ENCODE measurements at regions not wholly inside any gene's neighbourhood (a gene's known extent, or its start where the extent isn't known, plus 50 kb on each side); places are given as distances from the start of the nearest gene placed in this dataset.
A peak's percentile ranks its signal among the peaks of the same experiment; 100 is the strongest.

DNA sequence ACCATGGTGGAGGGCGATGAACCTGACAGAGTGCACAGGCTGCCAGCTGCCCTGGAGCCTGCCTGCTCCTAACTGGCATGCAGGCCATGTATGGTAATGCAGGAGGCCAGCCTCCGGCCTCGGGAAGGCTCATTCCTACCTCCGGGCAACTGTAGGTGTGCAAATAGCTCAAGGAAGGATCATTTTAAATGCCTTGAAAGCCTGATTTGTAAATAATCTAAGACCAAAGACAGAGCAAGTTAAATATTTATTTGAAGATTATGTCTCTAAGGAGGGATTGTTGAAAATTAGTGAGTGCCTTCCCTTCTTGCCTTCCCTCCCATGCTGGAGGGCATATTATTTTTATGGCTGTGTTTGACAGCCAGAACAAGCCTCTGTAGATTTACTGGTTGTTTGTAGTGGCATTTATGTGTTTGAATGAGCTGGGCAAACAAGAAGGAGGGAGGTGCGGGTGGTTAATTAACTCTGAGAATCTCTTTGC is 285.7 kb upstream of the TUT7 start:
- no peak for TF ChIP-seq CTCF (IDR thresholded peaks at IDR 0.05; ENCODE audit: low read depth, low read length, missing control alignments)
- no peak overlapping the region for H3K4me3 ChIP-seq (replicated peaks; ENCODE audit: low read depth, low read length)
- no peak for DNase-seq (ENCODE audit: extremely low read depth, low read depth)

DNA sequence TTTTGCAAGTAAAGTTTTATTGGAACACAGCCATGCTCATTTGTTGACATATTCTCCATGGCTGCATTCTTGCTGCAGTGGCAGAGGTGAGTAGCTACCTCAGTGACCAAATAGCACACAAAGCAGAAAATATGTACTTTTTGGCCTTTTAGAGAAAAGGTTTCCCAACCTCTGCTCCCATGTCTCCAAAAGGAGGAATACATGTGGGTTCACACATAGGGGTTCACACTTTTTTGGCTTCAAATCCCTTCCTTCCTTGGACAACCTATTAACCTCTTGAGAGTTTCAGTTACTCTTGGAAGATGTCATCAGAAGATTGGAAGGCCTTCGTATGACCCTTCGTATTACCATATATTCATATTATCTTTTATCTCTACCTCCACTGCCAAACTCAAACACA is 285.1 kb upstream of the TUT7 start:
- H3K4me3 ChIP-seq (replicated peaks; ENCODE audit: low read depth, low read length): no peak overlapping the region
- DNase-seq (ENCODE audit: extremely low read depth, low read depth): no peak
- TF ChIP-seq CTCF (IDR thresholded peaks at IDR 0.05; ENCODE audit: low read depth, low read length, missing control alignments): no peak

GRCh38 chr9:86638109-86638508 is 283.9 kb upstream of the TUT7 start:
- H3K4me3 ChIP-seq (replicated peaks; ENCODE audit: low read depth, low read length): no peak overlapping the region
- DNase-seq (ENCODE audit: extremely low read depth, low read depth): no peak
- no peak for TF ChIP-seq CTCF (IDR thresholded peaks at IDR 0.05; ENCODE audit: low read depth, low read length, missing control alignments)

GRCh38 chr9:86637515-86637914 is 283.3 kb upstream of the TUT7 start:
- H3K4me3 ChIP-seq (replicated peaks; ENCODE audit: low read depth, low read length): no peak overlapping the region
- peak; percentile 82 for TF ChIP-seq CTCF (IDR thresholded peaks at IDR 0.05; ENCODE audit: low read depth, low read length, missing control alignments)
- DNase-seq (ENCODE audit: extremely low read depth, low read depth): peak; percentile 12

- TF ChIP-seq CTCF (IDR thresholded peaks at IDR 0.05; ENCODE audit: low read depth, low read length, missing control alignments): no peak
- H3K4me3 ChIP-seq (replicated peaks; ENCODE audit: low read depth, low read length): no peak overlapping the region
- DNase-seq (ENCODE audit: extremely low read depth, low read depth): no peak
Measured at GRCh38 chr9:86636519-86636918, 282.3 kb upstream of the TUT7 start.

DNA sequence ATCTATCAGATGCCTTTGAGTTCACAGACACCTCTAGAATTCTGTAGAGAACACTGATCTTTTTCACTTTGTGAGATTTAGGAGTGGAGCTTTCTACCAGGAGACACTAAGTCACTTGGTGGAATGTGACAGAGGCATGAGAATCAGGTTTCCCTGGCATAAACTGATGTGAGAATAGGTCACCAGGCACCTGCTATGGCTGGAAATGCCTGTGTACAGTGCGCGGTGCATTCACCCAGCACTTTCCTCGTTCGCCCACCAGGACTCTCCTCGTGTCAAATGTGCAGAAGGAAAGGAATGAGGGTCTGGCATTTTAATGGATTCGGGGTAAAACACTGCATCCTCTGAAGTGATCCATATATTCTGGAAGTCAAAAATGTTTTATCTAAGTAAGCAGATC is 281.8 kb upstream of the TUT7 start:
- no peak for DNase-seq (ENCODE audit: extremely low read depth, low read depth)
- no peak overlapping the region for H3K4me3 ChIP-seq (replicated peaks; ENCODE audit: low read depth, low read length)
- TF ChIP-seq CTCF (IDR thresholded peaks at IDR 0.05; ENCODE audit: low read depth, low read length, missing control alignments): no peak

GRCh38 chr9:86634501-86634900 is 280.3 kb upstream of the TUT7 start:
- no peak for TF ChIP-seq CTCF (IDR thresholded peaks at IDR 0.05; ENCODE audit: low read depth, low read length, missing control alignments)
- DNase-seq (ENCODE audit: extremely low read depth, low read depth): no peak
- H3K4me3 ChIP-seq (replicated peaks; ENCODE audit: low read depth, low read length): no peak overlapping the region
